ENCODE measurements at regions not wholly inside any gene's neighbourhood (a gene's known extent, or its start where the extent isn't known, plus 50 kb on each side); places are given as distances from the start of the nearest gene placed in this dataset.
"Not testable (repeated sequence)": the region's sequence is repeated elsewhere in the genome, so short reads cannot be mapped to it uniquely, and the experiment has no call there.

GRCh38 chr16:54742436-54742835 lies 188.2 kb upstream of the IRX5 start:
- H2AFZ ChIP-seq (ENCODE audit: low read length, unreplicated experiment): no peak overlapping the region
- H3K27ac ChIP-seq (ENCODE audit: low read depth, low read length): no peak overlapping the region
- H3K4me1 ChIP-seq (ENCODE audit: control insufficient read depth, insufficient read depth, low read length, unreplicated experiment): no peaks in the 10 kb centered on the region
- peaks cover 11% of the 10 kb centered on the region for H3K27me3 ChIP-seq (ENCODE audit: insufficient read depth, low read length)
- no peaks in the 10 kb centered on the region for H3K36me3 ChIP-seq (ENCODE audit: insufficient read depth, low read length)
- H3K79me2 ChIP-seq (ENCODE audit: control insufficient read depth, insufficient read depth, low read length, unreplicated experiment): no peaks in the 10 kb centered on the region
- H3K4me3 ChIP-seq (ENCODE audit: low read depth, low read length): no peak overlapping the region

GRCh38 chr16:54739381-54739780 lies 191.3 kb upstream of the IRX5 start:
- H3K27ac ChIP-seq (ENCODE audit: low read depth, low read length): no peak overlapping the region

GRCh38 chr16:54734156-54734555 lies 196.5 kb upstream of the IRX5 start:
- no peak overlapping the region for H2AFZ ChIP-seq (ENCODE audit: low read length, unreplicated experiment)
- no peaks in the 10 kb centered on the region for H3K79me2 ChIP-seq (ENCODE audit: control insufficient read depth, insufficient read depth, low read length, unreplicated experiment)
- no peak overlapping the region for H3K4me3 ChIP-seq (ENCODE audit: low read depth, low read length)
- no peak overlapping the region for H3K27ac ChIP-seq (ENCODE audit: low read depth, low read length)
- H3K27me3 ChIP-seq (ENCODE audit: insufficient read depth, low read length): peaks cover 17% of the 10 kb centered on the region
- no peaks in the 10 kb centered on the region for H3K36me3 ChIP-seq (ENCODE audit: insufficient read depth, low read length)
- no peaks in the 10 kb centered on the region for H3K4me1 ChIP-seq (ENCODE audit: control insufficient read depth, insufficient read depth, low read length, unreplicated experiment)

More at GRCh38 chr16:54739381-54739780, 191.3 kb upstream of the IRX5 start:
- Histone ChIP-seq H3K4me1 (ENCODE audit: control insufficient read depth, insufficient read depth, low read length, unreplicated experiment) (no peaks in the 10 kb centered on the region), H3K79me2 (ENCODE audit: control insufficient read depth, insufficient read depth, low read length, unreplicated experiment) (no peaks in the 10 kb centered on the region), H3K36me3 (ENCODE audit: insufficient read depth, low read length) (no peaks in the 10 kb centered on the region), H3K4me3 (ENCODE audit: low read depth, low read length) (no peak overlapping the region), H3K27me3 (ENCODE audit: insufficient read depth, low read length) (peaks cover 14% of the 10 kb centered on the region), H2AFZ (ENCODE audit: low read length, unreplicated experiment) (no peak overlapping the region)

- H3K27ac ChIP-seq (ENCODE audit: low read depth, low read length); H3K4me3 ChIP-seq (ENCODE audit: low read depth, low read length); H3K79me2 ChIP-seq (ENCODE audit: control insufficient read depth, insufficient read depth, low read length, unreplicated experiment); H3K4me1 ChIP-seq (ENCODE audit: control insufficient read depth, insufficient read depth, low read length, unreplicated experiment); H2AFZ ChIP-seq (ENCODE audit: low read length, unreplicated experiment); H3K36me3 ChIP-seq (ENCODE audit: insufficient read depth, low read length): not testable (repeated sequence)
- peaks cover 17% of the 10 kb centered on the region for H3K27me3 ChIP-seq (ENCODE audit: insufficient read depth, low read length)
These were observed 203.0 kb upstream of the IRX5 start for GRCh38 chr16:54727696-54728095.

GRCh38 chr16:54724346-54724925 lies 206.2 kb upstream of the IRX5 start:
- H3K4me3 ChIP-seq (ENCODE audit: low read depth, low read length): no peak overlapping the region
- H2AFZ ChIP-seq (ENCODE audit: low read length, unreplicated experiment): no peak overlapping the region
- H3K27me3 ChIP-seq (ENCODE audit: insufficient read depth, low read length): peaks cover 6% of the 10 kb centered on the region; the same call in 1 of the 2 replicates
- H3K79me2 ChIP-seq (ENCODE audit: control insufficient read depth, insufficient read depth, low read length, unreplicated experiment): no peaks in the 10 kb centered on the region
- no peaks in the 10 kb centered on the region for H3K36me3 ChIP-seq (ENCODE audit: insufficient read depth, low read length)
- H3K27ac ChIP-seq (ENCODE audit: low read depth, low read length): no peak overlapping the region
- no peaks in the 10 kb centered on the region for H3K4me1 ChIP-seq (ENCODE audit: control insufficient read depth, insufficient read depth, low read length, unreplicated experiment)

GRCh38 chr16:54722210-54722676 lies 208.4 kb upstream of the IRX5 start:
- Histone ChIP-seq H3K27ac (ENCODE audit: low read depth, low read length) (no peak overlapping the region), H3K4me3 (ENCODE audit: low read depth, low read length) (no peak overlapping the region), H3K4me1 (ENCODE audit: control insufficient read depth, insufficient read depth, low read length, unreplicated experiment) (no peaks in the 10 kb centered on the region), H2AFZ (ENCODE audit: low read length, unreplicated experiment) (no peak overlapping the region), H3K79me2 (ENCODE audit: control insufficient read depth, insufficient read depth, low read length, unreplicated experiment) (no peaks in the 10 kb centered on the region), H3K27me3 (ENCODE audit: insufficient read depth, low read length) (peaks cover 6% of the 10 kb centered on the region; the same call in 1 of the 2 replicates), H3K36me3 (ENCODE audit: insufficient read depth, low read length) (no peaks in the 10 kb centered on the region)

- H2AFZ ChIP-seq (ENCODE audit: low read length, unreplicated experiment): no peak overlapping the region
- H3K4me1 ChIP-seq (ENCODE audit: control insufficient read depth, insufficient read depth, low read length, unreplicated experiment): no peaks in the 10 kb centered on the region
- no peaks in the 10 kb centered on the region for H3K36me3 ChIP-seq (ENCODE audit: insufficient read depth, low read length)
- H3K79me2 ChIP-seq (ENCODE audit: control insufficient read depth, insufficient read depth, low read length, unreplicated experiment): no peaks in the 10 kb centered on the region
- peaks cover 6% of the 10 kb centered on the region for H3K27me3 ChIP-seq (ENCODE audit: insufficient read depth, low read length)
- no peak overlapping the region for H3K4me3 ChIP-seq (ENCODE audit: low read depth, low read length)
- no peak overlapping the region for H3K27ac ChIP-seq (ENCODE audit: low read depth, low read length)
These were observed 210.4 kb upstream of the IRX5 start for GRCh38 chr16:54720259-54720658.

GRCh38 chr16:54719624-54720023 lies 211.0 kb upstream of the IRX5 start:
- Histone ChIP-seq H3K27me3 (ENCODE audit: insufficient read depth, low read length) (peaks cover 6% of the 10 kb centered on the region), H3K36me3 (ENCODE audit: insufficient read depth, low read length) (no peaks in the 10 kb centered on the region), H3K4me1 (ENCODE audit: control insufficient read depth, insufficient read depth, low read length, unreplicated experiment) (no peaks in the 10 kb centered on the region), H3K4me3 (ENCODE audit: low read depth, low read length) (no peak overlapping the region), H2AFZ (ENCODE audit: low read length, unreplicated experiment) (no peak overlapping the region), H3K27ac (ENCODE audit: low read depth, low read length) (no peak overlapping the region), H3K79me2 (ENCODE audit: control insufficient read depth, insufficient read depth, low read length, unreplicated experiment) (no peaks in the 10 kb centered on the region)

- Histone ChIP-seq H3K4me1 (ENCODE audit: control insufficient read depth, insufficient read depth, low read length, unreplicated experiment) (no peaks in the 10 kb centered on the region), H3K27ac (ENCODE audit: low read depth, low read length) (no peak overlapping the region), H3K27me3 (ENCODE audit: insufficient read depth, low read length) (peaks cover 6% of the 10 kb centered on the region), H3K4me3 (ENCODE audit: low read depth, low read length) (no peak overlapping the region), H2AFZ (ENCODE audit: low read length, unreplicated experiment) (no peak overlapping the region), H3K36me3 (ENCODE audit: insufficient read depth, low read length) (no peaks in the 10 kb centered on the region), H3K79me2 (ENCODE audit: control insufficient read depth, insufficient read depth, low read length, unreplicated experiment) (no peaks in the 10 kb centered on the region)
These were observed 212.3 kb upstream of the IRX5 start for GRCh38 chr16:54718376-54718775.

- Histone ChIP-seq H3K4me3 (ENCODE audit: low read depth, low read length) (no peak overlapping the region), H3K27ac (ENCODE audit: low read depth, low read length) (no peak overlapping the region), H3K27me3 (ENCODE audit: insufficient read depth, low read length) (peaks cover 9% of the 10 kb centered on the region), H3K36me3 (ENCODE audit: insufficient read depth, low read length) (no peaks in the 10 kb centered on the region), H3K79me2 (ENCODE audit: control insufficient read depth, insufficient read depth, low read length, unreplicated experiment) (no peaks in the 10 kb centered on the region), H3K4me1 (ENCODE audit: control insufficient read depth, insufficient read depth, low read length, unreplicated experiment) (no peaks in the 10 kb centered on the region), H2AFZ (ENCODE audit: low read length, unreplicated experiment) (no peak overlapping the region)
These were observed 215.7 kb upstream of the IRX5 start for GRCh38 chr16:54715011-54715410.

- Histone ChIP-seq H3K27ac (ENCODE audit: low read depth, low read length) (no peak overlapping the region), H2AFZ (ENCODE audit: low read length, unreplicated experiment) (no peak overlapping the region), H3K4me3 (ENCODE audit: low read depth, low read length) (no peak overlapping the region), H3K79me2 (ENCODE audit: control insufficient read depth, insufficient read depth, low read length, unreplicated experiment) (no peaks in the 10 kb centered on the region), H3K4me1 (ENCODE audit: control insufficient read depth, insufficient read depth, low read length, unreplicated experiment) (no peaks in the 10 kb centered on the region), H3K27me3 (ENCODE audit: insufficient read depth, low read length) (peaks cover 9% of the 10 kb centered on the region), H3K36me3 (ENCODE audit: insufficient read depth, low read length) (no peaks in the 10 kb centered on the region)
These were observed 217.8 kb upstream of the IRX5 start for GRCh38 chr16:54712866-54713265.
